SK-N-SH (cell line): ENCODE measurements at regions not wholly inside any gene's neighbourhood (a gene's known extent, or its start where the extent isn't known, plus 50 kb on each side); places are given as distances from the start of the nearest gene placed in this dataset.
A peak's percentile ranks its signal among the peaks of the same experiment; 100 is the strongest.

Experiments
- CTCF ChIA-PET: fragments of 300-600, 350-600 bp; formaldehyde crosslinking; extraction: SDS; loops from one replicate; lab custom pipeline; 2021; lab: Yijun Ruan, JAX
- POLR2A ChIA-PET: fragments of 350-600 bp; sonication (Branson Sonifier 250); formaldehyde crosslinking; extraction: SDS; loops from one replicate; lab custom pipeline; 2020; ENCODE audit warnings: antibody characterized with exemption, inconsistent platforms; lab: Yijun Ruan, JAX
- DNase-seq: peaks from one replicate; pipeline ENCODE4 v3.0.0; 2012
- H2AFZ ChIP-seq: fragments of 200-600 bp; sonication (generic); 2 replicates; pipeline ENCODE4 v1.8.1; 2016; ENCODE audit warnings: antibody characterized with exemption, mild to moderate bottlenecking, low read depth
- H3F3A ChIP-seq: fragments of 200-600 bp; sonication (generic); replicated peaks from 2 replicates; pipeline ENCODE3; 2016; ENCODE audit warnings: antibody characterized with exemption, mild to moderate bottlenecking; ENCODE audit not compliant: insufficient read depth
- H3K27ac ChIP-seq, 2 experiments: fragments of 200-500 bp in 1 of 2; fragments of 200-600 bp in 1 of 2; sonication (Bioruptor generic) in 1 of 2; sonication (generic), shearing (Covaris generic) in 1 of 2; 2 replicates each; pipeline versions ENCODE4 v1.5.1 to v1.6.1; 2014 to 2016; ENCODE audit warnings: low read depth in 2 of 2, inconsistent platforms in 1 of 2, low read length in 1 of 2, mild to moderate bottlenecking in 1 of 2, mixed read lengths in 1 of 2
- H3K27me3 ChIP-seq: fragments of 200-600 bp; sonication (generic), shearing (Covaris generic); 2 replicates; pipeline ENCODE4 v1.6.1; 2016; ENCODE audit warnings: mixed run types; ENCODE audit not compliant: insufficient read depth
- H3K36me3 ChIP-seq, 2 experiments: fragments of 200-500 bp in 1 of 2; fragments of 200-600 bp in 1 of 2; sonication (Bioruptor generic) in 1 of 2; sonication (generic) in 1 of 2; replicated peaks in 1 of 2; 2 replicates each; pipeline versions ENCODE3 to v1.5.1; 2014 to 2016; ENCODE audit warnings: low read length in 1 of 2, mild to moderate bottlenecking in 1 of 2; ENCODE audit not compliant: insufficient read depth in 2 of 2, control insufficient read depth in 1 of 2
- H3K4me1 ChIP-seq, 2 experiments: fragments of 200-500 bp in 1 of 2; fragments of 200-600 bp in 1 of 2; sonication (Bioruptor generic) in 1 of 2; sonication (generic), shearing (Covaris generic) in 1 of 2; 2 replicates each; pipeline versions ENCODE4 v1.5.1 to v1.6.1; 2014 to 2016; ENCODE audit warnings: low read depth in 1 of 2, low read length in 1 of 2, mixed run types in 1 of 2; ENCODE audit not compliant: insufficient read depth in 2 of 2, control insufficient read depth in 1 of 2
- H3K4me2 ChIP-seq: fragments of 200-600 bp; sonication (generic), shearing (Covaris generic); 2 replicates; pipeline ENCODE4 v1.6.1; 2017; ENCODE audit warnings: mixed run types
- H3K4me3 ChIP-seq, 2 experiments: fragments of 200-500 bp in 1 of 2; fragments of 200-600 bp in 1 of 2; sonication (Bioruptor generic) in 1 of 2; sonication (generic), shearing (Covaris generic) in 1 of 2; 2 replicates each; pipeline versions ENCODE4 v1.5.1 to v1.8.1; 2014 to 2016; ENCODE audit warnings: low read depth in 2 of 2, inconsistent platforms in 1 of 2, low read length in 1 of 2, mild to moderate bottlenecking in 1 of 2, mixed read lengths in 1 of 2, moderate library complexity in 1 of 2
- H3K79me2 ChIP-seq: fragments of 200-600 bp; sonication (generic); 2 replicates; pipeline ENCODE4 v1.8.1; 2017; ENCODE audit warnings: mild to moderate bottlenecking; ENCODE audit not compliant: insufficient read depth
- H3K9ac ChIP-seq: fragments of 200-600 bp; sonication (generic); 2 replicates; pipeline ENCODE4 v1.6.1; 2017; ENCODE audit warnings: mixed run types
- H3K9me2 ChIP-seq: fragments of 200-600 bp; sonication (generic); 2 replicates; pipeline ENCODE4 v1.6.1; 2017; ENCODE audit warnings: mixed run types
- H3K9me3 ChIP-seq: fragments of 200-600 bp; sonication (generic); 2 replicates; pipeline ENCODE4 v1.6.1; 2017; ENCODE audit warnings: mixed run types, mild to moderate bottlenecking, moderate library complexity
- H4K20me1 ChIP-seq: fragments of 200-600 bp; sonication (generic); 2 replicates; pipeline ENCODE4 v1.6.1; 2017; ENCODE audit warnings: mild to moderate bottlenecking, mixed run types; ENCODE audit not compliant: insufficient read depth
- CHD2 ChIP-seq: fragments of 150-350 bp; IDR thresholded peaks from 2 replicates; pipeline ENCODE4 v1.6.1; 2018; ENCODE audit warnings: low read length; ENCODE audit not compliant: partially characterized antibody
- CTCF ChIP-seq: fragments of 200-600 bp; sonication (generic); IDR thresholded peaks from 2 replicates; pipeline ENCODE4 v1.6.1; 2017; ENCODE audit warnings: antibody characterized with exemption, mild to moderate bottlenecking, moderate library complexity
- ELF1 ChIP-seq: IDR thresholded peaks from 2 replicates; pipeline ENCODE4 v1.4.0; 2012
- EZH2phosphoT487 ChIP-seq: fragments of 200-600 bp; sonication (generic); IDR thresholded peaks from 2 replicates; pipeline ENCODE4 v1.6.1; 2017; ENCODE audit warnings: low read depth, mixed run types, mild to moderate bottlenecking, antibody characterized with exemption, moderate library complexity, borderline replicate concordance
- FOXJ3 ChIP-seq: sonication (generic); formaldehyde crosslinking; IDR thresholded peaks from 2 replicates; pipeline ENCODE4 v1.5.1; 2020; ENCODE audit warnings: mild to moderate bottlenecking, missing genetic modification reagents
- FOXM1 ChIP-seq: IDR thresholded peaks from 2 replicates; pipeline ENCODE4 v1.4.0; 2012; ENCODE audit warnings: low read depth, mild to moderate bottlenecking
- GABPA ChIP-seq: IDR thresholded peaks from 2 replicates; pipeline ENCODE4 v1.4.0; 2012; ENCODE audit warnings: low read depth, mild to moderate bottlenecking
- GATA2 ChIP-seq: sonication (generic); formaldehyde crosslinking; IDR thresholded peaks from 2 replicates; pipeline ENCODE4 v1.5.0; 2020; ENCODE audit warnings: mild to moderate bottlenecking, missing genetic modification reagents
- IRF3 ChIP-seq: fragments of 150-350 bp; IDR thresholded peaks from 2 replicates; pipeline ENCODE4 v1.6.1; 2016; ENCODE audit warnings: mild to moderate bottlenecking, low read depth, low read length
- MAX ChIP-seq: IDR thresholded peaks from 2 replicates; pipeline ENCODE4 v1.4.0; 2012; ENCODE audit warnings: low read depth
- MEF2A ChIP-seq: IDR thresholded peaks from 2 replicates; pipeline ENCODE4 v1.4.0; 2012; ENCODE audit warnings: low read depth, borderline replicate concordance
- MXI1 ChIP-seq: IDR thresholded peaks from 2 replicates; pipeline ENCODE4 v1.6.1; 2012; ENCODE audit warnings: mild to moderate bottlenecking, low read depth, low read length, improper control_type of control experiment
- NFIC ChIP-seq: IDR thresholded peaks from 2 replicates; pipeline ENCODE4 v1.4.0; 2012; ENCODE audit warnings: borderline replicate concordance
- NRF1 ChIP-seq: IDR thresholded peaks from 2 replicates; pipeline ENCODE4 v1.6.1; 2012; ENCODE audit warnings: low read depth, mild to moderate bottlenecking, low read length
- RAD21 ChIP-seq: IDR thresholded peaks from 2 replicates; pipeline ENCODE4 v1.6.1; 2012; ENCODE audit warnings: mild to moderate bottlenecking, low read length
- RCOR1 ChIP-seq: fragments of 150-350 bp; IDR thresholded peaks from 2 replicates; pipeline ENCODE4 v1.6.1; 2017; ENCODE audit warnings: antibody characterized with exemption, low read length
- RFX5 ChIP-seq: IDR thresholded peaks from 2 replicates; pipeline ENCODE4 v1.6.1; 2012; ENCODE audit warnings: mild to moderate bottlenecking, improper control_type of control experiment, low read length
- RXRA ChIP-seq: IDR thresholded peaks from 2 replicates; pipeline ENCODE4 v1.4.0; 2012; ENCODE audit warnings: low read depth, mild to moderate bottlenecking, borderline replicate concordance
- SIN3A ChIP-seq: IDR thresholded peaks from 2 replicates; pipeline ENCODE4 v1.6.1; 2012; ENCODE audit warnings: low read depth, mild to moderate bottlenecking, low read length, moderate library complexity, borderline replicate concordance
- SMC3 ChIP-seq: IDR thresholded peaks from 2 replicates; pipeline ENCODE4 v1.6.1; 2012; ENCODE audit warnings: low read depth, low read length, improper control_type of control experiment
- TAF1 ChIP-seq: IDR thresholded peaks from 2 replicates; pipeline ENCODE4 v1.6.1; 2012; ENCODE audit warnings: low read depth, mild to moderate bottlenecking, low read length, moderate library complexity, borderline replicate concordance
- TCF12 ChIP-seq: IDR thresholded peaks from 2 replicates; pipeline ENCODE4 v1.4.0; 2012
- USF1 ChIP-seq: IDR thresholded peaks from 2 replicates; pipeline ENCODE4 v1.4.0; 2012; ENCODE audit warnings: low read depth, borderline replicate concordance
- USF2 ChIP-seq: fragments of 150-350 bp; IDR thresholded peaks from 2 replicates; pipeline ENCODE4 v1.6.1; 2017; ENCODE audit warnings: antibody characterized with exemption, low read length, low read depth, borderline replicate concordance
- YY1 ChIP-seq: IDR thresholded peaks from 2 replicates; pipeline ENCODE4 v1.4.0; 2012; ENCODE audit warnings: low read depth, mild to moderate bottlenecking
- WGBS: methylation state at CpG from one replicate; pipeline ENCODE4 v1.1.6; 2017; ENCODE audit warnings: low lambda C conversion rate; 5-methylcytosine and 5-hydroxymethylcytosine counted together

- TF ChIP-seq EZH2phosphoT487 (no peak), CHD2 (no peak), NRF1 (no peak), MXI1 (no peak), RFX5 (no peak), TAF1 (no peak), ELF1 (peak; percentile 47; the same call in 1 of the 2 replicates), USF2 (no peak), SIN3A (peak; percentile 97), IRF3 (no peak)
- TF ChIP-seq, all 33 proteins: peak for 18
These were observed 637.7 kb upstream of the TBL1XR1 start (continued) for GRCh38 chr3:177835008-177835407.

- Histone ChIP-seq H3K79me2 (no peaks in the 10 kb centered on the region), H3K36me3 (no peaks in the 10 kb centered on the region), H3K9ac (no peak overlapping the region; the same call in 1 of the 2 replicates), H3K9me2 (no peaks in the 10 kb centered on the region), H4K20me1 (no peaks in the 10 kb centered on the region), H3K4me1 (peaks cover 29 to 31% of the 10 kb centered on the region in 2 experiments), H3F3A (peaks cover 12% of the 10 kb centered on the region), H2AFZ (no peak overlapping the region), H3K27me3 (no peaks in the 10 kb centered on the region), H3K4me2 (no peak overlapping the region), H3K9me3 (no peaks in the 10 kb centered on the region), H3K27ac (peak overlapping the region; percentile 80 to 81), H3K4me3 (no peak overlapping the region)
- ChIA-PET CTCF (no interaction called here), POLR2A (no interaction called here)
- WGBS, result 55% methylated on average over 1 of the region's 1 CpG
- no peak for DNase-seq
- TF ChIP-seq YY1 (no peak), TCF12 (peak; percentile 92), EZH2phosphoT487 (no peak), MXI1 (no peak), SMC3 (no peak), NFIC (peak; percentile 71), USF2 (no peak), MAX (no peak), GATA2 (CRISPR knock-in tag) (no peak), USF1 (no peak), ELF1 (no peak), RAD21 (no peak), RXRA (no peak), SIN3A (no peak), MEF2A (peak; percentile 31; the same call in 1 of the 2 replicates), FOXM1 (no peak), IRF3 (no peak), FOXJ3 (CRISPR knock-in tag) (no peak), RFX5 (no peak), CTCF (no peak), RCOR1 (no peak), TAF1 (no peak), GABPA (no peak)
These were observed 638.6 kb upstream of the TBL1XR1 start for GRCh38 chr3:177835917-177836316.
